ENCODE measurements at regions not wholly inside any gene's neighbourhood (a gene's known extent, or its start where the extent isn't known, plus 50 kb on each side); places are given as distances from the start of the nearest gene placed in this dataset.

GRCh38 chr11:80227915-80228314 lies 787.1 kb upstream of the TENM4 start:
- BruUV-seq (replicated peaks) = no TSS peak
- in situ Hi-C loops (cut with HindIII; ENCODE audit: extremely low pct_ligation_motif_present, low pct_unique_long_range_greater_than_20kb) = no loop called here
- FAIRE-seq (no peak), ATAC-seq (no peak), DNase-seq (ENCODE audit: low spot score) (no peak)
- TF ChIP-seq ZNF34 (CRISPR knock-in tag; IDR thresholded peaks at IDR 0.05; ENCODE audit: borderline replicate concordance) = no peak
- no peak for TF ChIP-seq PCBP2 (optimal IDR thresholded peaks at IDR 0.05; ENCODE audit: low read depth, low read length, poor library complexity, severe bottlenecking)
- no peak for TF ChIP-seq MYC (CRISPR knock-in tag; IDR thresholded peaks at IDR 0.05; ENCODE audit: borderline replicate concordance)
- no peak for TF ChIP-seq POLR2G (IDR thresholded peaks at IDR 0.05; ENCODE audit: low read depth, low read length)
- no peak for TF ChIP-seq ZNF775 (CRISPR knock-in tag; IDR thresholded peaks at IDR 0.05; ENCODE audit: borderline replicate concordance)
- TF ChIP-seq ZBTB43 (CRISPR knock-in tag; conservative IDR thresholded peaks at IDR 0.05) = no peak
- no peak for TF ChIP-seq PRDM15 (CRISPR knock-in tag; IDR thresholded peaks at IDR 0.05)
- TF ChIP-seq ZNF337 (CRISPR knock-in tag; IDR thresholded peaks at IDR 0.05; ENCODE audit: borderline replicate concordance, low read depth) = no peak
- no peak for TF ChIP-seq ZMAT3 (CRISPR knock-in tag; conservative IDR thresholded peaks at IDR 0.05)
- TF ChIP-seq HNRNPUL1 (IDR thresholded peaks at IDR 0.05; ENCODE audit: low read depth, low read length) = no peak
- TF ChIP-seq NFKB2 (CRISPR knock-in tag; IDR thresholded peaks at IDR 0.05; ENCODE audit: borderline replicate concordance) = no peak
- TF ChIP-seq ZNF136 (CRISPR knock-in tag; IDR thresholded peaks at IDR 0.05; ENCODE audit: low read depth) = no peak
- TF ChIP-seq SP140L (CRISPR knock-in tag; IDR thresholded peaks at IDR 0.05; ENCODE audit: borderline replicate concordance) = no peak
- TF ChIP-seq MTF2 (CRISPR knock-in tag; IDR thresholded peaks at IDR 0.05; ENCODE audit: borderline replicate concordance) = no peak
- TF ChIP-seq FOXA1 (IDR thresholded peaks at IDR 0.05) = no peak
- TF ChIP-seq FOXA1 (CRISPR knock-in tag; IDR thresholded peaks at IDR 0.05) = no peak
- TF ChIP-seq RFXAP (CRISPR knock-in tag; IDR thresholded peaks at IDR 0.05; ENCODE audit: borderline replicate concordance) = no peak
- TF ChIP-seq ETV5 (CRISPR knock-in tag; IDR thresholded peaks at IDR 0.05; ENCODE audit: borderline replicate concordance) = no peak
- no peak for TF ChIP-seq ZNF670 (CRISPR knock-in tag; IDR thresholded peaks at IDR 0.05; ENCODE audit: borderline replicate concordance)
- TF ChIP-seq CHD2 (IDR thresholded peaks at IDR 0.05; ENCODE audit: low read depth, low read length) = no peak
- no peak for TF ChIP-seq FLYWCH1 (CRISPR knock-in tag; IDR thresholded peaks at IDR 0.05)
- Histone ChIP-seq H3K79me2 (ENCODE audit: insufficient read depth, low read length) (no peaks in the 10 kb centered on the region), H3K27me3 (ENCODE audit: control insufficient read depth in 1 of 2, insufficient read depth in 2 of 2, low read length in 2 of 2) (no peaks in the 10 kb centered on the region; a peak in 1 of 5 replicates), H3K27ac (ENCODE audit: extremely low read length, insufficient read depth, low read length) (no peak overlapping the region), H2AFZ (ENCODE audit: low read length) (no peak overlapping the region), H3K9me3 (ENCODE audit: low read length) (peaks cover 59% of the 10 kb centered on the region), H3K36me3 (replicated peaks in 1 of 2; ENCODE audit: control insufficient read depth in 1 of 2, insufficient read depth in 2 of 2, low read length in 2 of 2) (no peaks in the 10 kb centered on the region), H3K9ac (ENCODE audit: insufficient read depth, low read depth, low read length) (no peak overlapping the region), H3K4me1 (ENCODE audit: insufficient read depth, low read length) (no peaks in the 10 kb centered on the region), H3K4me2 (ENCODE audit: low read depth, low read length) (no peak overlapping the region), H4K20me1 (ENCODE audit: insufficient read depth, low read length) (no peaks in the 10 kb centered on the region), H3K4me3 (replicated peaks in 1 of 3; ENCODE audit: insufficient read depth in 1 of 3, low read depth in 2 of 3, low read length in 3 of 3) (no peak overlapping the region)
- intact Hi-C loops (cut with micrococcal nuclease; ENCODE audit: unreplicated experiment) = no loop called here
- CTCF ChIA-PET (ENCODE audit: low intra/inter-chr PET ratio, low total read pairs) = no interaction called here
- POLR2A ChIA-PET = no interaction called here
